H1 (cell line): ENCODE measurements at regions not wholly inside any gene's neighbourhood (a gene's known extent, or its start where the extent isn't known, plus 50 kb on each side); places are given as distances from the start of the nearest gene placed in this dataset.

ENCODE experiments used
- ASH2L ChIP-seq: fragments of 200-600, 300-600 bp; sonication (generic); IDR thresholded peaks from one replicate; pipeline ENCODE4 v1.7.1; 2017; ENCODE audit warnings: low read length
- KDM5A ChIP-seq: fragments of 200-600 bp; IDR thresholded peaks from 2 replicates; pipeline ENCODE4 v1.7.1; 2012; ENCODE audit warnings: mild to moderate bottlenecking, low read length, inconsistent platforms, mixed read lengths
- MAFK ChIP-seq: IDR thresholded peaks from 2 replicates; pipeline ENCODE4 v1.6.1; 2012; ENCODE audit warnings: low read depth, mild to moderate bottlenecking, improper control_type of control experiment, low read length

GRCh38 chr3:73727117-73727821 is 102.5 kb upstream of the PDZRN3 start (continued):
- TF ChIP-seq MAFK (no peak), KDM5A (no peak), ASH2L (peak; percentile 35)
